ENCODE measurements at regions not wholly inside any gene's neighbourhood (a gene's known extent, or its start where the extent isn't known, plus 50 kb on each side); places are given as distances from the start of the nearest gene placed in this dataset.

DNA sequence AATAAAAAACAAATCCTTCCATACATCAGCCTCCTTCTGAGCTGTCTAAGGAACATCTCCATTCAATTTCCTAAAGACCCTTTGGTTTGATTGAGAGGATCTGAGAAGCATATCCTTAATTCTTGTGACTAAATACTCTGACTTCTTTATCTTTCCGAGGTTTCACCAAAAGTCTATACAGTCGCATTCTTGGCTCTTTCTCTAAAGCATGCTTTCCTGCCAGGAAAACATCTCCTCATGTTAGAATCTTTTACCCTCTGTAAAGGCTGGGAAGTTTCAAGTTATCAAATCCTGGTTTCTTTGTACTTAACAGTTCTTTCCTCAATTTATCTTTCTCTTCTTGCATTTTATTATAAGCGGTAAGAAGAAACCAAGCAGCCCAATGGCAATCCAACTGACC lies 630.4 kb downstream of the PTPRC start:
- Histone ChIP-seq H3K36me3 (no peaks in the 10 kb centered on the region), H3K4me1 (peaks cover 3 to 10% of the 10 kb centered on the region in 2 donors), H3K27ac (no peak overlapping the region), H3K27me3 (no peaks in the 10 kb centered on the region), H3K4me3 (replicated peaks in 1 of 3) (no peak overlapping the region), H3K9me3 (no peaks in the 10 kb centered on the region)
- no peak for TF ChIP-seq POLR2A (IDR thresholded peaks at IDR 0.05)
- TF ChIP-seq, protein P1, sequence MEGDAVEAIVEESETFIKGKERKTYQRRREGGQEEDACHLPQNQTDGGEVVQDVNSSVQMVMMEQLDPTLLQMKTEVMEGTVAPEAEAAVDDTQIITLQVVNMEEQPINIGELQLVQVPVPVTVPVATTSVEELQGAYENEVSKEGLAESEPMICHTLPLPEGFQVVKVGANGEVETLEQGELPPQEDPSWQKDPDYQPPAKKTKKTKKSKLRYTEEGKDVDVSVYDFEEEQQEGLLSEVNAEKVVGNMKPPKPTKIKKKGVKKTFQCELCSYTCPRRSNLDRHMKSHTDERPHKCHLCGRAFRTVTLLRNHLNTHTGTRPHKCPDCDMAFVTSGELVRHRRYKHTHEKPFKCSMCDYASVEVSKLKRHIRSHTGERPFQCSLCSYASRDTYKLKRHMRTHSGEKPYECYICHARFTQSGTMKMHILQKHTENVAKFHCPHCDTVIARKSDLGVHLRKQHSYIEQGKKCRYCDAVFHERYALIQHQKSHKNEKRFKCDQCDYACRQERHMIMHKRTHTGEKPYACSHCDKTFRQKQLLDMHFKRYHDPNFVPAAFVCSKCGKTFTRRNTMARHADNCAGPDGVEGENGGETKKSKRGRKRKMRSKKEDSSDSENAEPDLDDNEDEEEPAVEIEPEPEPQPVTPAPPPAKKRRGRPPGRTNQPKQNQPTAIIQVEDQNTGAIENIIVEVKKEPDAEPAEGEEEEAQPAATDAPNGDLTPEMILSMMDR (IDR thresholded peaks at IDR 0.05) = no peak
- no peak for DNase-seq
- WGBS, 2 donors = 89% methylated on average over 3 of the region's 3 CpGs
- intact Hi-C loops (cut with DNase I) = no loop called here

DNA sequence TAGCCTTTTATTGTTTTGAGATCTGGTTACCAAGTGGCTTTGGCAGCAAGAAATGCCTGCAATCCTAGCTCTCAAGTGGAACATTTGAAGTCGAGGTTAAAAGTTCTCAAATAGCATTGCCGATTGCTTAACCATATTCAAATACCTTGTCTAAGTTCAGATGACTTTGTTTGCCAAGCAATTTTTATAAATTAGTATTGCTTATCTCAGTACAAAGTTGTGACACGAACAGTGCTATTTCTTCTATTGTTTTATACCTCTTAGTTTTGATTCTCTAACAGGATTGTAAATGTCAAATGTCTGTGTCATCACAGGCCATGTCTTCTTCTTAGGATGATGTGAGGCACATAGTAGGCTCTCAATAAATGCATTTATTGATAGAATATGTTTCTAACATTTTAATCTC lies 633.3 kb downstream of the PTPRC start:
- Histone ChIP-seq H3K9me3 (no peaks in the 10 kb centered on the region), H3K27ac (no peak overlapping the region), H3K27me3 (no peaks in the 10 kb centered on the region), H3K36me3 (no peaks in the 10 kb centered on the region), H3K4me3 (replicated peaks in 1 of 3) (no peak overlapping the region), H3K4me1 (peaks cover 3 to 10% of the 10 kb centered on the region in 2 donors)
- no peak for TF ChIP-seq POLR2A (IDR thresholded peaks at IDR 0.05)
- TF ChIP-seq, protein P1 (IDR thresholded peaks at IDR 0.05) = no peak
- intact Hi-C loops (cut with DNase I) = no loop called here
- DNase-seq = no peak
- WGBS, 2 donors = 30 to 31% methylated on average over 3 of the region's 3 CpGs

DNA sequence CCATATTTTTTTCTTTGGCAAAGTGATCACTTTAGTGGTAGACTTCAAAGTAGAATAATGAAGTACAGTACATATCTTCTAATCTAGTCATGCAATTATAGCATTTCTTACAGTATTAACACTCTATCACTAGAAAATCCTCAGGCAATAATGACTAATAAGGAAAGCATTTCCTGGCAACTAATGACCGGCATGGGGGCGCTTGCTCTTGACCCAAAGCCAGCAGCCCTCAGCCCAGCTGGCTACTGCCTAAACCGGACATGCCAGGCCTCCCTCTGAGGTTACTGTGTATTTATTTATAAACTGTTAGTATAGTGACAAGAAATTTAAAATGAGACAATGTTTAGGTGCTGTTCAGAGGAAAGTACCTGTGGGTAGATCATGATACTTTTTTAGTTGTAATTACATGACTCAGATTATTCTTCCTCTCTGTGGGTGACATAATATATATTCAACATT lies 633.8 kb downstream of the PTPRC start:
- H3K27ac ChIP-seq = no peak overlapping the region
- WGBS, 2 donors = 41 to 46% methylated on average over 3 of the region's 3 CpGs
- no peaks in the 10 kb centered on the region for H3K36me3 ChIP-seq
- H3K9me3 ChIP-seq = no peaks in the 10 kb centered on the region
- intact Hi-C loops (cut with DNase I) = no loop called here
- DNase-seq = peak; percentile 10 to 27
- no peak overlapping the region for H3K4me3 ChIP-seq (replicated peaks in 1 of 3)
- TF ChIP-seq, protein P1 (IDR thresholded peaks at IDR 0.05) = no peak
- no peak for TF ChIP-seq POLR2A (IDR thresholded peaks at IDR 0.05)
- peaks cover 3 to 10% of the 10 kb centered on the region in 2 donors for H3K4me1 ChIP-seq
- H3K27me3 ChIP-seq = no peaks in the 10 kb centered on the region

DNA sequence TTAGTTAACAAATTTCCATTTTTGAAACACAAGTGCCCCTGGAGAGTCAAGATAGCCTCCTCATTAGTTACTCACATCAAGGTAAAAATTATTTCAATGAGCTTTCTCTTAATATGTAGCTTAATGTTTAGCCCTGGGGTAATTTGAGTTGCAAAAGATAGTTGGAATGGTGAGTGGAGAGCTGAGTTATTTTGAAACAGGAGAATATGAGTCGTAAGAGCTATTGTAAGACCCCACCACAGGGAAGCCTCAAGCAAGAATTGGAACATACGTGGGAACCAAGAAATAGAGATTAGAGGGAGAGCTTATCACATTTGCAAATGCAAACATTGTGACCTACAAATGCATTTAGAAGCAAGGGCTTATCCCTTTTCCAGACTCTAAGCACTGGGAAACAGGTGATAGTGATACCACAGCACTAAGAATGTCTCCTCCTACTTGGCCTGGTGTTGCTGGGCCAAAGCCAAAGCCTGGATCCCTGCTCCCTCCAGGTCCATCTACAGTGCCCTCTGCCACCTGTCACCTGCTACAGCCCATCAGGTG lies 635.1 kb downstream of the PTPRC start:
- 79 to 87% methylated on average over 2 of the region's 2 CpGs for WGBS, 2 donors
- H3K4me3 ChIP-seq (replicated peaks in 1 of 3) = no peak overlapping the region
- TF ChIP-seq POLR2A (IDR thresholded peaks at IDR 0.05) = no peak
- TF ChIP-seq, protein P1 (IDR thresholded peaks at IDR 0.05) = no peak
- H3K4me1 ChIP-seq = peaks cover 3 to 10% of the 10 kb centered on the region in 2 donors
- H3K27me3 ChIP-seq = no peaks in the 10 kb centered on the region
- no peaks in the 10 kb centered on the region for H3K36me3 ChIP-seq
- DNase-seq = no peak
- no peak overlapping the region for H3K27ac ChIP-seq
- H3K9me3 ChIP-seq = no peaks in the 10 kb centered on the region
- intact Hi-C loops (cut with DNase I) = no loop called here

DNA sequence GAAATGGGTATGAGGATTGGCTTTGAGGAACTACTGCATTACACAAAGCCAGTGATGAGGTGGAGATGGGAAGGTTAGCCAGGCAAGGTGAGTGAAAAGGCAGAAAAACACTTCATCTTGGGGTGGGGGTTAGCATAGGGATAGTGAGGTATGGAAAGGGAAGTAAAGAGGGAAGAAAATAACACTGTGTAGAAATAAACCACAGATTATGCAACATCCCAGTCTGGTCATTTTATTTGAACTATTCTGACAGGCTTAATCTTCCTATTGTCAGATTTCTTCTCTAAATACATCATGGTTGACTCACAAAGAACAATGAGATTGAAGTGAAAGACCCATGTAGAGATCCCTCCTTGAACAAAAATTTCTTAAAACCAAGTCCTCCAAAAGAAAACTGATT lies 640.2 kb downstream of the PTPRC start:
- no peaks in the 10 kb centered on the region for H3K36me3 ChIP-seq
- TF ChIP-seq POLR2A (IDR thresholded peaks at IDR 0.05) = no peak
- TF ChIP-seq, protein P1 (IDR thresholded peaks at IDR 0.05) = no peak
- no peaks in the 10 kb centered on the region for H3K27me3 ChIP-seq
- no peak overlapping the region for H3K27ac ChIP-seq
- intact Hi-C loops (cut with DNase I) = no loop called here
- no peaks in the 10 kb centered on the region for H3K4me1 ChIP-seq
- H3K4me3 ChIP-seq (replicated peaks in 1 of 3) = no peak overlapping the region
- no peak for DNase-seq
- H3K9me3 ChIP-seq = no peaks in the 10 kb centered on the region

All from thyroid gland (tissue), 4 donors.